Gastrocnemius medialis (tissue), 4 donors: ENCODE measurements at regions not wholly inside any gene's neighbourhood (a gene's known extent, or its start where the extent isn't known, plus 50 kb on each side); places are given as distances from the start of the nearest gene placed in this dataset.

Experiments
- ATAC-seq, 2 donors: fragments of 150-250 bp; one replicate each; pipeline ENCODE4 v1.9.1; 2016
- DNase-seq, 2 donors: peaks; one replicate each; pipeline ENCODE4 v3.0.0-alpha.2; 2019
- H3K27ac ChIP-seq, 4 donors: fragments of 200-600 bp; sonication (generic); 1 replicate in 1 of 4; 2 replicates in 3 of 4; pipeline ENCODE4 v1.5.1; 2016 to 2018; ENCODE audit warnings: mild to moderate bottlenecking in 2 of 4, moderate library complexity in 1 of 4
- H3K27me3 ChIP-seq, 3 donors: fragments of 200-600 bp; sonication (generic) in 2 of 3; 1 replicate in 1 of 3; 2 replicates in 2 of 3; pipeline versions ENCODE4 v1.5.1 to v1.6.0; 2016 to 2019; ENCODE audit warnings: mild to moderate bottlenecking in 1 of 3, moderate library complexity in 1 of 3
- H3K36me3 ChIP-seq, 2 donors: fragments of 200-600 bp; sonication (generic) in 1 of 2; one replicate each; pipeline ENCODE4 v1.5.1; 2017 to 2018
- H3K4me1 ChIP-seq, 2 donors: fragments of 200-600 bp; sonication (generic) in 1 of 2; one replicate each; pipeline ENCODE4 v1.5.1; 2016 to 2017; ENCODE audit warnings: mild to moderate bottlenecking in 2 of 2
- H3K4me3 ChIP-seq, 4 donors: fragments of 200-600 bp; sonication (generic) in 3 of 4; 1 replicate in 1 of 4; 2 replicates in 3 of 4; pipeline ENCODE4 v1.5.1; 2016 to 2019; ENCODE audit warnings: mild to moderate bottlenecking in 2 of 4
- H3K9me3 ChIP-seq, 3 donors: fragments of 200-600 bp; sonication (generic) in 2 of 3; 1 replicate in 1 of 3; 2 replicates in 2 of 3; pipeline ENCODE4 v1.5.1; 2016 to 2019
- CTCF ChIP-seq, 5 experiments: fragments of 450-650 bp in 3 of 5; fragments of 200-600 bp in 2 of 5; sonication (generic) in 2 of 5; IDR thresholded peaks in 4 of 5; conservative IDR thresholded peaks in 1 of 5; 1 replicate in 4 of 5; 2 replicates in 1 of 5; pipeline ENCODE4 v1.5.1; 2016 to 2019; ENCODE audit warnings: antibody characterized with exemption in 5 of 5, mild to moderate bottlenecking in 3 of 5, moderate library complexity in 3 of 5
- POLR2A ChIP-seq, 2 donors: fragments of 450-650 bp; IDR thresholded peaks; one replicate each; pipeline ENCODE4 v1.6.1; 2017; ENCODE audit warnings: antibody characterized with exemption in 2 of 2, mild to moderate bottlenecking in 2 of 2, moderate library complexity in 2 of 2
- in situ Hi-C, 4 donors: fragments of 200-750 bp; cut with MboI; loops; one replicate each; pipeline versions ENCODE4 v1.15.0 to v1.8.0; 2017; ENCODE audit warnings: low sequenced_read_pairs in 4 of 4
- intact Hi-C: fragments of 100-400 bp; cut with DNase I; formaldehyde crosslinking; loops from one replicate; pipeline ENCODE4 v1.15.1; 2023; ENCODE audit warnings: low total_unique reads

GRCh38 chr18:61225336-61225735, 107.9 kb upstream of the CDH20 start:
- no peaks in the 10 kb centered on the region for H3K36me3 ChIP-seq
- ATAC-seq: no peak
- H3K9me3 ChIP-seq: no peaks in the 10 kb centered on the region
- no peak overlapping the region for H3K27ac ChIP-seq
- no peak overlapping the region for H3K4me3 ChIP-seq
- H3K27me3 ChIP-seq: no peaks in the 10 kb centered on the region
- intact Hi-C loops (no loop called here), in situ Hi-C loops (no loop called here)
- no peak for TF ChIP-seq POLR2A (IDR thresholded peaks at IDR 0.05)
- no peak for TF ChIP-seq CTCF (IDR thresholded peaks at IDR 0.05 in 4 of 5, conservative IDR thresholded peaks at IDR 0.05 in 1 of 5)
- no peak for DNase-seq
- no peaks in the 10 kb centered on the region for H3K4me1 ChIP-seq

- TF ChIP-seq POLR2A (IDR thresholded peaks at IDR 0.05) (no peak), CTCF (IDR thresholded peaks at IDR 0.05 in 4 of 5, conservative IDR thresholded peaks at IDR 0.05 in 1 of 5) (no peak)
- Histone ChIP-seq H3K27me3 (no peaks in the 10 kb centered on the region), H3K36me3 (no peaks in the 10 kb centered on the region), H3K4me3 (no peak overlapping the region), H3K9me3 (no peaks in the 10 kb centered on the region), H3K27ac (no peak overlapping the region), H3K4me1 (no peaks in the 10 kb centered on the region)
- DNase-seq (no peak), ATAC-seq (no peak)
- intact Hi-C loops (no loop called here), in situ Hi-C loops (no loop called here)
Measured at GRCh38 chr18:61236356-61237057, 96.7 kb upstream of the CDH20 start.

- ATAC-seq: no peak
- in situ Hi-C loops: no loop called here
Measured at GRCh38 chr18:61237529-61237928, 95.7 kb upstream of the CDH20 start.

GRCh38 chr18:61239051-61239450, 94.2 kb upstream of the CDH20 start:
- Histone ChIP-seq H3K4me3 (no peak overlapping the region), H3K4me1 (no peaks in the 10 kb centered on the region), H3K9me3 (no peaks in the 10 kb centered on the region), H3K27ac (no peak overlapping the region), H3K36me3 (no peaks in the 10 kb centered on the region), H3K27me3 (no peaks in the 10 kb centered on the region)
- DNase-seq (no peak), ATAC-seq (no peak)
- in situ Hi-C loops: no loop called here
- TF ChIP-seq CTCF (IDR thresholded peaks at IDR 0.05 in 4 of 5, conservative IDR thresholded peaks at IDR 0.05 in 1 of 5): no peak
- TF ChIP-seq POLR2A (IDR thresholded peaks at IDR 0.05): no peak
- intact Hi-C loops: no loop called here

More at GRCh38 chr18:61237529-61237928, 95.7 kb upstream of the CDH20 start:
- intact Hi-C loops: no loop called here
- DNase-seq: no peak
- H3K27ac ChIP-seq: no peak overlapping the region
- no peaks in the 10 kb centered on the region for H3K4me1 ChIP-seq
- no peak overlapping the region for H3K4me3 ChIP-seq
- TF ChIP-seq POLR2A (IDR thresholded peaks at IDR 0.05) (no peak), CTCF (IDR thresholded peaks at IDR 0.05 in 4 of 5, conservative IDR thresholded peaks at IDR 0.05 in 1 of 5) (no peak)
- H3K36me3 ChIP-seq: no peaks in the 10 kb centered on the region
- H3K9me3 ChIP-seq: no peaks in the 10 kb centered on the region
- H3K27me3 ChIP-seq: no peaks in the 10 kb centered on the region
